ENCODE measurements at regions not wholly inside any gene's neighbourhood (a gene's known extent, or its start where the extent isn't known, plus 50 kb on each side); places are given as distances from the start of the nearest gene placed in this dataset.
"Not testable (repeated sequence)": the region's sequence is repeated elsewhere in the genome, so short reads cannot be mapped to it uniquely, and the experiment has no call there.

GRCh38 chr2:19171409-19171808 lies 187.0 kb downstream of the OSR1 start:
- H3K4me1 ChIP-seq (ENCODE audit: control insufficient read depth, extremely low read depth, insufficient read depth, low read length), result no peaks in the 10 kb centered on the region
- H3K36me3 ChIP-seq (ENCODE audit: control insufficient read depth in 2 of 2, extremely low read depth in 1 of 2, insufficient read depth in 2 of 2, low read length in 2 of 2), result no peaks in the 10 kb centered on the region
- no peak overlapping the region for H3K9ac ChIP-seq (ENCODE audit: control insufficient read depth, extremely low read depth, insufficient read depth, low read length)
- no peak overlapping the region for H3K4me3 ChIP-seq (ENCODE audit: control insufficient read depth in 2 of 3, extremely low read depth in 1 of 3, insufficient read depth in 2 of 3, low read depth in 1 of 3, low read length in 3 of 3)
- no peaks in the 10 kb centered on the region for H4K20me1 ChIP-seq (ENCODE audit: control insufficient read depth, extremely low read depth, insufficient read depth, low read length)
- H2AFZ ChIP-seq (ENCODE audit: control insufficient read depth, low read length), result no peak overlapping the region
- FAIRE-seq (no peak), DNase-seq (ENCODE audit: low read depth, low spot score) (no peak)
- TF ChIP-seq, protein P1, sequence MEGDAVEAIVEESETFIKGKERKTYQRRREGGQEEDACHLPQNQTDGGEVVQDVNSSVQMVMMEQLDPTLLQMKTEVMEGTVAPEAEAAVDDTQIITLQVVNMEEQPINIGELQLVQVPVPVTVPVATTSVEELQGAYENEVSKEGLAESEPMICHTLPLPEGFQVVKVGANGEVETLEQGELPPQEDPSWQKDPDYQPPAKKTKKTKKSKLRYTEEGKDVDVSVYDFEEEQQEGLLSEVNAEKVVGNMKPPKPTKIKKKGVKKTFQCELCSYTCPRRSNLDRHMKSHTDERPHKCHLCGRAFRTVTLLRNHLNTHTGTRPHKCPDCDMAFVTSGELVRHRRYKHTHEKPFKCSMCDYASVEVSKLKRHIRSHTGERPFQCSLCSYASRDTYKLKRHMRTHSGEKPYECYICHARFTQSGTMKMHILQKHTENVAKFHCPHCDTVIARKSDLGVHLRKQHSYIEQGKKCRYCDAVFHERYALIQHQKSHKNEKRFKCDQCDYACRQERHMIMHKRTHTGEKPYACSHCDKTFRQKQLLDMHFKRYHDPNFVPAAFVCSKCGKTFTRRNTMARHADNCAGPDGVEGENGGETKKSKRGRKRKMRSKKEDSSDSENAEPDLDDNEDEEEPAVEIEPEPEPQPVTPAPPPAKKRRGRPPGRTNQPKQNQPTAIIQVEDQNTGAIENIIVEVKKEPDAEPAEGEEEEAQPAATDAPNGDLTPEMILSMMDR (optimal IDR thresholded peaks at IDR 0.05 in 1 of 3, IDR thresholded peaks at IDR 0.05 in 1 of 3, conservative IDR thresholded peaks at IDR 0.05 in 1 of 3; ENCODE audit: extremely low read depth in 1 of 3, insufficient read depth in 2 of 3, low read length in 3 of 3), result no peak
- TF ChIP-seq EZH2 (IDR thresholded peaks at IDR 0.05; ENCODE audit: low read length), result no peak
- no peaks in the 10 kb centered on the region for H3K9me1 ChIP-seq (ENCODE audit: control insufficient read depth, extremely low read depth, insufficient read depth, low read length)
- no peak overlapping the region for H3K27ac ChIP-seq (ENCODE audit: control insufficient read depth, insufficient read depth, low read length)
- no peaks in the 10 kb centered on the region for H3K9me3 ChIP-seq (ENCODE audit: control insufficient read depth, low read depth, low read length)
- dilution Hi-C loops (cut with MboI; ENCODE audit: extremely low pct_ligation_motif_present, low sequenced_read_pairs), result no loop called here
- H3K4me2 ChIP-seq (ENCODE audit: control insufficient read depth, extremely low read depth, insufficient read depth, low read depth, low read length), result no peak overlapping the region
- H3K27me3 ChIP-seq (ENCODE audit: control insufficient read depth, extremely low read depth, insufficient read depth, low read length), result no peaks in the 10 kb centered on the region
- H3K79me2 ChIP-seq (ENCODE audit: control insufficient read depth, insufficient read depth, low read length), result no peaks in the 10 kb centered on the region

DNA sequence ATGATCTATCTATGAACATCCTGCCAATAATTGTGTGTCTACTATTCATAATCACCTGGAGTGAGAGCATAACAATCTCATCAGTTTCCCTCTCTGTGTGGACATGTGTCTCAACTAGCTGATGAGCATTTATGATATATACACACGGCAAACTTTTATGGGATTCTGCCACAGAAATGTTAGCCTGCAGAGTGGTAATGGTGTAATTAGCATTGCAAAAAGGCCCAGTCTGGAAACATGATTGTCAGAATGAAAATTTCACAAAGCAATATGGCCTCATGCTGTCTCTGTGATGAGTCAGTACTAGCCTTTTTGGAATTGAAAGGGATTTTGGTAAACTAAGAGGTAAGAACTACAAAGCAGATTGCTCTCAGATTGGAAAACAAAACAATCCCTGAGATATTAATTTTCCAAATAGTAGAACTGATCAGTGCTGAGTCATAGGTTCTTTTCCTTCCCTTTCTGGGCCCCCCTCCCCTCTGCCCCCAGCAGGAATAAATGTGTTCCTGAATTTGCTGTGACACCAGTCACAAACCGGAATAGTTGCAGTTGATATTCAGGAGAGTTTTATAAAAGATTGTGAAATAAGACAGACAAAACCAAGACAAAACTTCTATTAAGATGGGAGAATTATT lies 189.2 kb downstream of the OSR1 start:
- DNase-seq (ENCODE audit: low read depth, low spot score) (no peak), FAIRE-seq (no peak)
- Histone ChIP-seq H2AFZ (ENCODE audit: control insufficient read depth, low read length) (no peak overlapping the region), H3K9me3 (ENCODE audit: control insufficient read depth, low read depth, low read length) (no peaks in the 10 kb centered on the region), H3K4me1 (ENCODE audit: control insufficient read depth, extremely low read depth, insufficient read depth, low read length) (no peaks in the 10 kb centered on the region), H3K36me3 (ENCODE audit: control insufficient read depth in 2 of 2, extremely low read depth in 1 of 2, insufficient read depth in 2 of 2, low read length in 2 of 2) (no peaks in the 10 kb centered on the region), H3K9me1 (ENCODE audit: control insufficient read depth, extremely low read depth, insufficient read depth, low read length) (no peaks in the 10 kb centered on the region), H3K79me2 (ENCODE audit: control insufficient read depth, insufficient read depth, low read length) (no peaks in the 10 kb centered on the region), H3K9ac (ENCODE audit: control insufficient read depth, extremely low read depth, insufficient read depth, low read length) (no peak overlapping the region), H4K20me1 (ENCODE audit: control insufficient read depth, extremely low read depth, insufficient read depth, low read length) (no peaks in the 10 kb centered on the region), H3K4me2 (ENCODE audit: control insufficient read depth, extremely low read depth, insufficient read depth, low read depth, low read length) (no peak overlapping the region), H3K4me3 (ENCODE audit: control insufficient read depth in 2 of 3, extremely low read depth in 1 of 3, insufficient read depth in 2 of 3, low read depth in 1 of 3, low read length in 3 of 3) (no peak overlapping the region), H3K27ac (ENCODE audit: control insufficient read depth, insufficient read depth, low read length) (no peak overlapping the region), H3K27me3 (ENCODE audit: control insufficient read depth, extremely low read depth, insufficient read depth, low read length) (no peaks in the 10 kb centered on the region)
- TF ChIP-seq, protein P1 (optimal IDR thresholded peaks at IDR 0.05 in 1 of 3, IDR thresholded peaks at IDR 0.05 in 1 of 3, conservative IDR thresholded peaks at IDR 0.05 in 1 of 3; ENCODE audit: extremely low read depth in 1 of 3, insufficient read depth in 2 of 3, low read length in 3 of 3), result no peak
- no peak for TF ChIP-seq EZH2 (IDR thresholded peaks at IDR 0.05; ENCODE audit: low read length)
- dilution Hi-C loops (cut with MboI; ENCODE audit: extremely low pct_ligation_motif_present, low sequenced_read_pairs), result no loop called here

GRCh38 chr2:19164099-19164498 lies 194.3 kb downstream of the OSR1 start:
- H3K4me3 ChIP-seq (ENCODE audit: control insufficient read depth in 2 of 3, extremely low read depth in 1 of 3, insufficient read depth in 2 of 3, low read depth in 1 of 3, low read length in 3 of 3); H3K27me3 ChIP-seq (ENCODE audit: control insufficient read depth, extremely low read depth, insufficient read depth, low read length); H3K4me2 ChIP-seq (ENCODE audit: control insufficient read depth, extremely low read depth, insufficient read depth, low read depth, low read length); H3K79me2 ChIP-seq (ENCODE audit: control insufficient read depth, insufficient read depth, low read length); H3K4me1 ChIP-seq (ENCODE audit: control insufficient read depth, extremely low read depth, insufficient read depth, low read length); H3K9me1 ChIP-seq (ENCODE audit: control insufficient read depth, extremely low read depth, insufficient read depth, low read length); H3K36me3 ChIP-seq (ENCODE audit: control insufficient read depth in 2 of 2, extremely low read depth in 1 of 2, insufficient read depth in 2 of 2, low read length in 2 of 2); H3K9ac ChIP-seq (ENCODE audit: control insufficient read depth, extremely low read depth, insufficient read depth, low read length); H3K9me3 ChIP-seq (ENCODE audit: control insufficient read depth, low read depth, low read length); dilution Hi-C loops (cut with MboI; ENCODE audit: extremely low pct_ligation_motif_present, low sequenced_read_pairs); H4K20me1 ChIP-seq (ENCODE audit: control insufficient read depth, extremely low read depth, insufficient read depth, low read length); H2AFZ ChIP-seq (ENCODE audit: control insufficient read depth, low read length); H3K27ac ChIP-seq (ENCODE audit: control insufficient read depth, insufficient read depth, low read length); FAIRE-seq; DNase-seq (ENCODE audit: low read depth, low spot score): not testable (repeated sequence)

Data from keratinocyte (primary cell).